Activated CD8-positive, alpha-beta T cell treated with anti-CD3 and anti-CD28 coated beads for 36 hours (primary cell): ENCODE measurements at regions not wholly inside any gene's neighbourhood (a gene's known extent, or its start where the extent isn't known, plus 50 kb on each side); places are given as distances from the start of the nearest gene placed in this dataset.

Source experiments
- ATAC-seq: fragments of 200-7000 bp; cut with Tn5 transposase; one replicate; pipeline ENCODE4 v1.10.0; 2021; ENCODE audit warnings: mild to moderate bottlenecking, moderate library complexity
- CTCF ChIA-PET: fragments of 350-600 bp; sonication (Branson Sonifier 250); formaldehyde crosslinking; loops from one replicate; lab custom pipeline; 2021; ENCODE audit warnings: antibody characterized with exemption; lab: Charles Lee
- POLR2A ChIA-PET: fragments of 350-600 bp; sonication (Branson Sonifier 250); formaldehyde crosslinking; loops from one replicate; lab custom pipeline; 2021; ENCODE audit warnings: antibody characterized with exemption; lab: Charles Lee
- DNase-seq: peaks from one replicate; pipeline ENCODE4 v3.0.0-alpha.2; 2020
- H3K27ac Mint-ChIP-seq: one replicate; pipeline ENCODE4 v1.8.0; 2021; ENCODE audit warnings: mild to moderate bottlenecking, mixed read lengths
- H3K27me3 Mint-ChIP-seq: one replicate; pipeline ENCODE4 v1.8.0; 2021; ENCODE audit warnings: mixed read lengths
- H3K36me3 Mint-ChIP-seq: one replicate; pipeline ENCODE4 v1.8.0; 2021; ENCODE audit warnings: low read depth, mixed read lengths
- H3K4me1 Mint-ChIP-seq: one replicate; pipeline ENCODE4 v1.8.0; 2021; ENCODE audit warnings: low read depth, mixed read lengths
- H3K4me3 Mint-ChIP-seq: one replicate; pipeline ENCODE4 v1.8.0; 2021; ENCODE audit warnings: mild to moderate bottlenecking, moderate library complexity, mixed read lengths
- H3K9me3 Mint-ChIP-seq: one replicate; pipeline ENCODE4 v1.8.0; 2021; ENCODE audit warnings: mixed read lengths
- intact Hi-C: fragments of 100-400 bp; cut with micrococcal nuclease; formaldehyde crosslinking; loops from one replicate; pipeline ENCODE4 v1.10.0; 2022
- TF ChIP-seq, protein P1 (sequence below): fragments of 200-600 bp; IDR thresholded peaks from one replicate; pipeline ENCODE4 v1.8.0; 2022; ENCODE audit warnings: antibody characterized with exemption, mild to moderate bottlenecking

- Mint-ChIP-seq H3K4me3 (no peak overlapping the region), H3K27me3 (no peaks in the 10 kb centered on the region), H3K36me3 (no peaks in the 10 kb centered on the region), H3K27ac (no peak overlapping the region), H3K9me3 (peaks cover 15% of the 10 kb centered on the region), H3K4me1 (no peaks in the 10 kb centered on the region)
- no peak for DNase-seq
- no peak for ATAC-seq
- intact Hi-C loops = no loop called here
- TF ChIP-seq, protein P1, sequence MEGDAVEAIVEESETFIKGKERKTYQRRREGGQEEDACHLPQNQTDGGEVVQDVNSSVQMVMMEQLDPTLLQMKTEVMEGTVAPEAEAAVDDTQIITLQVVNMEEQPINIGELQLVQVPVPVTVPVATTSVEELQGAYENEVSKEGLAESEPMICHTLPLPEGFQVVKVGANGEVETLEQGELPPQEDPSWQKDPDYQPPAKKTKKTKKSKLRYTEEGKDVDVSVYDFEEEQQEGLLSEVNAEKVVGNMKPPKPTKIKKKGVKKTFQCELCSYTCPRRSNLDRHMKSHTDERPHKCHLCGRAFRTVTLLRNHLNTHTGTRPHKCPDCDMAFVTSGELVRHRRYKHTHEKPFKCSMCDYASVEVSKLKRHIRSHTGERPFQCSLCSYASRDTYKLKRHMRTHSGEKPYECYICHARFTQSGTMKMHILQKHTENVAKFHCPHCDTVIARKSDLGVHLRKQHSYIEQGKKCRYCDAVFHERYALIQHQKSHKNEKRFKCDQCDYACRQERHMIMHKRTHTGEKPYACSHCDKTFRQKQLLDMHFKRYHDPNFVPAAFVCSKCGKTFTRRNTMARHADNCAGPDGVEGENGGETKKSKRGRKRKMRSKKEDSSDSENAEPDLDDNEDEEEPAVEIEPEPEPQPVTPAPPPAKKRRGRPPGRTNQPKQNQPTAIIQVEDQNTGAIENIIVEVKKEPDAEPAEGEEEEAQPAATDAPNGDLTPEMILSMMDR = no peak
- ChIA-PET POLR2A (no interaction called here), CTCF (no interaction called here)
These were observed 307.8 kb downstream of the MN1 start for GRCh38 chr22:27493796-27494195.

DNA sequence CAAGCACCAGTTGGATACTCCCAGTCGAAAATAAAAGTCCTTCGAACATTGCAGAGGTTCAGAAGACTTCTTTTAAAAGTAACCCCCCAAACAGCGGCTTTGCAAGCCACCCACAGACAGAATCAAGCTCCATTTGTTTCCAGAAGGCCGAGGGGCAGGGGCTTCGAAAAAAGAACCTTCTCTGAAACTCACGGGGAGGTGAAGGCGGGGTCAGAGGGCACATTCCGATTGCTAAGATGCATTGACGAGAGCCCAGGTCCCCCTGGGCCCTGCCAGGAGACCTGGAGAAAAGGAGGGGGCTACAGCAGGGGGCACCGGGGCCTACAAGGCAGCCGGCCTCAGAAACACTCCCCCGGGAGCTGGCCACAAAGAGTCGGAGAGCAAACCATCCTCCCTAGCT, 306.8 kb downstream of the MN1 start:
- TF ChIP-seq, protein P1 = no peak
- CTCF ChIA-PET = no interaction called here

DNA sequence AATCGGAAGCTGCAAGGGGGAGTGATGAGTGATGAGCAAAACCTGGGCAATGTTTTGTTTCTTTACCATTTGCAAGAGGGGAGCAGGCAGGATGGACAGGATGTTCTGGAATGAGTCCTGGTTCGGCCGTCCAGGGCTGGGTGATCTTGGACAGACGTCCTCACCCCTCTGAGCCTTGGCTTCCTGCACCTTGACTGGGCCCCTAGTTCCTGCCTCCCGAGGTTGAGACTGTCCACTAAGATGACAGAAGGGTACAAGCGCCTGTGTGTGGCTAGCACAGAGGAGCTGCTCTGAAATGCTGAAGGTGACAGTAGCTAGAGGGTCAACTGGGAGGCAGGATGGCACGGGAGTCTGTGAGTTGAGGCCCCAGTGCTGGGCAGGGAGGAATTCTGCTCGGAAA, 306.2 kb downstream of the MN1 start:
- ATAC-seq = no peak
- H3K27me3 Mint-ChIP-seq = no peaks in the 10 kb centered on the region

More for the DNA sequence above, 306.8 kb downstream of the MN1 start:
- Mint-ChIP-seq H3K27ac (no peak overlapping the region), H3K27me3 (no peaks in the 10 kb centered on the region), H3K36me3 (no peaks in the 10 kb centered on the region), H3K4me3 (no peak overlapping the region), H3K4me1 (no peaks in the 10 kb centered on the region), H3K9me3 (peaks cover 15% of the 10 kb centered on the region)
- POLR2A ChIA-PET = no interaction called here
- DNase-seq = no peak
- intact Hi-C loops = no loop called here
- ATAC-seq = no peak

GRCh38 chr22:27499121-27499520, 302.4 kb downstream of the MN1 start:
- no peak for DNase-seq
- no peaks in the 10 kb centered on the region for H3K27me3 Mint-ChIP-seq

More for the DNA sequence above, 306.2 kb downstream of the MN1 start:
- H3K4me1 Mint-ChIP-seq = no peaks in the 10 kb centered on the region
- H3K36me3 Mint-ChIP-seq = no peaks in the 10 kb centered on the region
- no peak for DNase-seq
- no peak overlapping the region for H3K4me3 Mint-ChIP-seq
- intact Hi-C loops = no loop called here
- ChIA-PET CTCF (no interaction called here), POLR2A (no interaction called here)
- H3K9me3 Mint-ChIP-seq = peaks cover 15% of the 10 kb centered on the region
- TF ChIP-seq, protein P1 = no peak
- H3K27ac Mint-ChIP-seq = no peak overlapping the region

GRCh38 chr22:27501191-27501936, 300.2 kb downstream of the MN1 start:
- no peak overlapping the region for H3K4me3 Mint-ChIP-seq
- H3K36me3 Mint-ChIP-seq = no peaks in the 10 kb centered on the region

More at GRCh38 chr22:27499121-27499520, 302.4 kb downstream of the MN1 start:
- Mint-ChIP-seq H3K4me1 (no peaks in the 10 kb centered on the region), H3K36me3 (no peaks in the 10 kb centered on the region), H3K27ac (no peak overlapping the region), H3K9me3 (no peaks in the 10 kb centered on the region), H3K4me3 (no peak overlapping the region)
- ChIA-PET POLR2A (no interaction called here), CTCF (no interaction called here)
- TF ChIP-seq, protein P1 = no peak
- intact Hi-C loops = no loop called here
- ATAC-seq = no peak

More at GRCh38 chr22:27501191-27501936, 300.2 kb downstream of the MN1 start:
- intact Hi-C loops = no loop called here
- ChIA-PET CTCF (no interaction called here), POLR2A (no interaction called here)
- Mint-ChIP-seq H3K9me3 (no peaks in the 10 kb centered on the region), H3K4me1 (no peaks in the 10 kb centered on the region), H3K27me3 (no peaks in the 10 kb centered on the region), H3K27ac (no peak overlapping the region)
- no peak for ATAC-seq
- TF ChIP-seq, protein P1 = no peak
- DNase-seq = no peak
